ENCODE measurements at regions not wholly inside any gene's neighbourhood (a gene's known extent, or its start where the extent isn't known, plus 50 kb on each side); places are given as distances from the start of the nearest gene placed in this dataset.

DNA sequence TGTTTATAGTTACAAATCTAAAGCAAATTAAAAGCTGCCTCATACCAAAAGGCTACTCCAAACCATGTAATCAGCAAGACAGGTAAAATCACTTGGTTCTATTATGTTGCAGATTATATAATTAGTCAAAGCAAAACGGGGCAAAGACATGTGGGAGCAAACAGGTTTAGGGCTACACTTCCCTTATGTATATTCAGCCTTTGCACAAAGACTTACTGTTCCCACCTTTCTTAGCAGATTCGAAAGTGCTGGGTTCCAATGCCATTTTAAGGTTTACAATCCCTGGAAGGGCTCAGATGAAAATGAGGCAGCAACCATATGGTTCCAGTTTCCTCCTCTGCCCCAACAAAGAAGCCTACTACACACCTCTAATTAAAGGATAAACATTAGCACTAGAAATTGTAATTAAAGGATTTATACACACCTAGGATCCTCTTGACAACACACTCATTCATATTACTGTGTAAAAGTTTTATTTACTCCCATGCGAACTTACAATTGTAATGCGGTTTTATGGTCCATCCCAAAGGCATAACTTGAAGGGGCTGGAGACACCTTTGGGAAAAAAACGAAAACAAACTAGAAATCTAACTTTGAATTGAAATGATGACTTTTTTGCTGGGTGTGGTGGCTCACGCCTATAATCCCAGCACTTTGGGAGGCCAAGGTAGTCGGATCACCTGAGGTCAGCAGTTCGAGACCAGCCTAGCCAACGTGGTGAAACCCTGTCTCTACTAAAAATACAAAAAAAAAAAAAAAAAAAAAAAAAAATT is 117.3 kb upstream of the PKN2 start:
- TF ChIP-seq, protein P1, sequence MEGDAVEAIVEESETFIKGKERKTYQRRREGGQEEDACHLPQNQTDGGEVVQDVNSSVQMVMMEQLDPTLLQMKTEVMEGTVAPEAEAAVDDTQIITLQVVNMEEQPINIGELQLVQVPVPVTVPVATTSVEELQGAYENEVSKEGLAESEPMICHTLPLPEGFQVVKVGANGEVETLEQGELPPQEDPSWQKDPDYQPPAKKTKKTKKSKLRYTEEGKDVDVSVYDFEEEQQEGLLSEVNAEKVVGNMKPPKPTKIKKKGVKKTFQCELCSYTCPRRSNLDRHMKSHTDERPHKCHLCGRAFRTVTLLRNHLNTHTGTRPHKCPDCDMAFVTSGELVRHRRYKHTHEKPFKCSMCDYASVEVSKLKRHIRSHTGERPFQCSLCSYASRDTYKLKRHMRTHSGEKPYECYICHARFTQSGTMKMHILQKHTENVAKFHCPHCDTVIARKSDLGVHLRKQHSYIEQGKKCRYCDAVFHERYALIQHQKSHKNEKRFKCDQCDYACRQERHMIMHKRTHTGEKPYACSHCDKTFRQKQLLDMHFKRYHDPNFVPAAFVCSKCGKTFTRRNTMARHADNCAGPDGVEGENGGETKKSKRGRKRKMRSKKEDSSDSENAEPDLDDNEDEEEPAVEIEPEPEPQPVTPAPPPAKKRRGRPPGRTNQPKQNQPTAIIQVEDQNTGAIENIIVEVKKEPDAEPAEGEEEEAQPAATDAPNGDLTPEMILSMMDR (IDR thresholded peaks at IDR 0.05), result no peak
- TF ChIP-seq TCF7L2 (IDR thresholded peaks at IDR 0.05; ENCODE audit: low read depth, low read length) (no peak), POLR2AphosphoS5 (IDR thresholded peaks at IDR 0.05; ENCODE audit: low read depth, low read length) (no peak), SIN3A (IDR thresholded peaks at IDR 0.05; ENCODE audit: borderline replicate concordance, insufficient read depth, low read depth, low read length) (no peak)

Measured in Panc1 (cell line).